Activated CD8-positive, alpha-beta T cell treated with anti-CD3 and anti-CD28 coated beads for 36 hours (primary cell): ENCODE measurements at regions not wholly inside any gene's neighbourhood (a gene's known extent, or its start where the extent isn't known, plus 50 kb on each side); places are given as distances from the start of the nearest gene placed in this dataset.

Source experiments
- ATAC-seq: fragments of 200-7000 bp; cut with Tn5 transposase; one replicate; pipeline ENCODE4 v1.10.0; 2021; ENCODE audit warnings: mild to moderate bottlenecking, moderate library complexity
- CTCF ChIA-PET: fragments of 350-600 bp; sonication (Branson Sonifier 250); formaldehyde crosslinking; loops from one replicate; lab custom pipeline; 2021; ENCODE audit warnings: antibody characterized with exemption; lab: Charles Lee
- POLR2A ChIA-PET: fragments of 350-600 bp; sonication (Branson Sonifier 250); formaldehyde crosslinking; loops from one replicate; lab custom pipeline; 2021; ENCODE audit warnings: antibody characterized with exemption; lab: Charles Lee
- DNase-seq: peaks from one replicate; pipeline ENCODE4 v3.0.0-alpha.2; 2020
- H3K27ac Mint-ChIP-seq: one replicate; pipeline ENCODE4 v1.8.0; 2021; ENCODE audit warnings: mild to moderate bottlenecking, mixed read lengths
- H3K27me3 Mint-ChIP-seq: one replicate; pipeline ENCODE4 v1.8.0; 2021; ENCODE audit warnings: mixed read lengths
- H3K36me3 Mint-ChIP-seq: one replicate; pipeline ENCODE4 v1.8.0; 2021; ENCODE audit warnings: low read depth, mixed read lengths
- H3K4me1 Mint-ChIP-seq: one replicate; pipeline ENCODE4 v1.8.0; 2021; ENCODE audit warnings: low read depth, mixed read lengths
- H3K4me3 Mint-ChIP-seq: one replicate; pipeline ENCODE4 v1.8.0; 2021; ENCODE audit warnings: mild to moderate bottlenecking, moderate library complexity, mixed read lengths
- H3K9me3 Mint-ChIP-seq: one replicate; pipeline ENCODE4 v1.8.0; 2021; ENCODE audit warnings: mixed read lengths
- CTCF ChIP-seq: fragments of 200-600 bp; IDR thresholded peaks from one replicate; pipeline ENCODE4 v1.8.0; 2022; ENCODE audit warnings: antibody characterized with exemption, mild to moderate bottlenecking
- intact Hi-C: fragments of 100-400 bp; cut with micrococcal nuclease; formaldehyde crosslinking; loops from one replicate; pipeline ENCODE4 v1.10.0; 2022

- Mint-ChIP-seq H3K4me1 (peaks cover 19% of the 10 kb centered on the region), H3K27ac (no peak overlapping the region), H3K9me3 (no peaks in the 10 kb centered on the region), H3K4me3 (no peak overlapping the region), H3K36me3 (no peaks in the 10 kb centered on the region), H3K27me3 (peaks cover 3% of the 10 kb centered on the region)
- ChIA-PET CTCF (interaction anchor here (1.4 kb wide), 1 partner anchor 41 kb away, joined by 3 read pairs; no protein-coding TSS in a partner anchor), POLR2A (no interaction called here)
- intact Hi-C loops = no loop called here
- ATAC-seq (no peak), DNase-seq (no peak)
- no peak for TF ChIP-seq CTCF
Measured at GRCh38 chr1:234540404-234540762, 61.4 kb upstream of the TARBP1 start.

- Mint-ChIP-seq H3K27ac (no peak overlapping the region), H3K4me1 (peaks cover 13% of the 10 kb centered on the region), H3K9me3 (no peaks in the 10 kb centered on the region), H3K27me3 (no peaks in the 10 kb centered on the region), H3K4me3 (no peak overlapping the region), H3K36me3 (no peaks in the 10 kb centered on the region)
- ATAC-seq = no peak
- DNase-seq = no peak
- intact Hi-C loops = no loop called here
- ChIA-PET POLR2A (no interaction called here), CTCF (interaction anchor here (1.4 to 1.9 kb wide), 2 partner anchors 15 to 40 kb away, joined by 3 to 5 read pairs; no protein-coding TSS in a partner anchor)
- TF ChIP-seq CTCF = no peak
Measured at GRCh38 chr1:234539666-234540403, 60.9 kb upstream of the TARBP1 start.

- no peak for DNase-seq
- POLR2A ChIA-PET = no interaction called here
- ATAC-seq = no peak
- no peak for TF ChIP-seq CTCF
- intact Hi-C loops = no loop called here
- Mint-ChIP-seq H3K4me1 (peaks cover 6% of the 10 kb centered on the region), H3K27me3 (no peaks in the 10 kb centered on the region), H3K4me3 (no peak overlapping the region), H3K27ac (no peak overlapping the region), H3K9me3 (no peaks in the 10 kb centered on the region), H3K36me3 (no peaks in the 10 kb centered on the region)
- CTCF ChIA-PET = interaction anchor here (0.9 to 1.9 kb wide), 3 partner anchors 14 to 40 kb away, joined by 3 to 5 read pairs (median 3); no protein-coding TSS in a partner anchor
Measured at GRCh38 chr1:234538930-234539649, 60.1 kb upstream of the TARBP1 start.

- ChIA-PET CTCF (interaction anchor here (0.9 to 1.9 kb wide), 2 partner anchors 13 to 39 kb away, joined by 3 to 5 read pairs; no protein-coding TSS in a partner anchor), POLR2A (no interaction called here)
- Mint-ChIP-seq H3K9me3 (no peaks in the 10 kb centered on the region), H3K4me1 (no peaks in the 10 kb centered on the region), H3K27me3 (no peaks in the 10 kb centered on the region), H3K36me3 (no peaks in the 10 kb centered on the region), H3K27ac (no peak overlapping the region), H3K4me3 (no peak overlapping the region)
- TF ChIP-seq CTCF = no peak
- ATAC-seq = no peak
- intact Hi-C loops = no loop called here
- DNase-seq = no peak
Measured at GRCh38 chr1:234538062-234538731, 59.2 kb upstream of the TARBP1 start.
